Hypothalamus (tissue), 51 donors: ENCODE measurements at regions not wholly inside any gene's neighbourhood (a gene's known extent, or its start where the extent isn't known, plus 50 kb on each side); places are given as distances from the start of the nearest gene placed in this dataset.

ENCODE experiments used
- DNase-seq, 51 donors: peaks; one replicate each; lab custom pipeline; 2025; lab: John Stamatoyannopoulos, UW

GRCh38 chr2:11920993-11921583 lies 174.7 kb downstream of the LPIN1 start:
- DNase-seq: no peak

- DNase-seq: no peak
Observed at GRCh38 chr2:11922294-11922693, 175.9 kb downstream of the LPIN1 start.

GRCh38 chr2:11923935-11924334 lies 177.5 kb downstream of the LPIN1 start:
- DNase-seq: no peak

- DNase-seq: no peak
Observed at GRCh38 chr2:11925295-11926066, 179.0 kb downstream of the LPIN1 start.

- no peak for DNase-seq
Observed at GRCh38 chr2:11930211-11930761, 183.9 kb downstream of the LPIN1 start.

- DNase-seq: no peak
Observed at GRCh38 chr2:11932048-11932512, 185.6 kb downstream of the LPIN1 start.

GRCh38 chr2:11932962-11933361 lies 186.5 kb downstream of the LPIN1 start:
- DNase-seq: no peak

- DNase-seq: no peak
Observed at GRCh38 chr2:11933854-11934253, 187.4 kb downstream of the LPIN1 start.

- DNase-seq: no peak
Observed at GRCh38 chr2:11936761-11937160, 190.3 kb downstream of the LPIN1 start.

- no peak for DNase-seq
Observed at GRCh38 chr2:11938196-11938595, 191.8 kb downstream of the LPIN1 start.

GRCh38 chr2:11939523-11939922 lies 193.1 kb downstream of the LPIN1 start:
- no peak for DNase-seq

- DNase-seq: no peak
Observed at GRCh38 chr2:11940121-11940743, 193.8 kb downstream of the LPIN1 start.

- DNase-seq: no peak
Observed at GRCh38 chr2:11940799-11941198, 194.4 kb downstream of the LPIN1 start.

- no peak for DNase-seq
Observed at GRCh38 chr2:11941201-11942177, 195.1 kb downstream of the LPIN1 start.

- no peak for DNase-seq
Observed at GRCh38 chr2:11942178-11942569, 195.7 kb downstream of the LPIN1 start.

- DNase-seq: no peak
Observed at GRCh38 chr2:11944311-11944710, 197.9 kb downstream of the LPIN1 start.

- DNase-seq: no peak
Observed at GRCh38 chr2:11945139-11946126, 199.0 kb downstream of the LPIN1 start.

GRCh38 chr2:11947956-11948355 lies 201.5 kb downstream of the LPIN1 start:
- no peak for DNase-seq
